ENCODE measurements at regions not wholly inside any gene's neighbourhood (a gene's known extent, or its start where the extent isn't known, plus 50 kb on each side); places are given as distances from the start of the nearest gene placed in this dataset.

DNA sequence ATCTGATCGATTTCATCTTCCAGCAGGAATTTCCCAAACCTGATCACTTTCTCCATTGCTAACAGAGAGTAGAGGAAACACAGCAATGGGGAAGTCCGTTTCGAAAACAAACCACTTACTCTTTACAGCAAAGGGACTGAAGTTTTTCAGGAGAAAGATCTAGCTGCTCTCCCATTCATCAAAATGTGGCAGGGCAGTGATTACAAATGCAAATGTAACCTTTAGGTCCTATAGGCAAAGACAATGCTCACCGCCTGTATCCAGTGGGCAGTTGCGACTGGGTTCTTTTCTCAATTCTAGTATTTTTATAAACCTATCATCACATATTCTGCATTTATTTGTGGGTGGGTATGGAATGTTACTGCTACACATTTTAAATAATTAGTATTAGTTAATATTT, 218.0 kb upstream of the ZFHX3 start:
- Histone ChIP-seq H3K9me2 (ENCODE audit: insufficient read depth) (no peaks in the 10 kb centered on the region), H2AFZ (ENCODE audit: low read depth, low read length, poor library complexity, severe bottlenecking) (no peak overlapping the region), H3K9ac (ENCODE audit: low read length) (no peak overlapping the region), H3K27me3 (ENCODE audit: insufficient read depth, low read length) (no peaks in the 10 kb centered on the region; the same call in 1 of the 2 replicates), H3K36me3 (ENCODE audit: control insufficient read depth in 1 of 2, insufficient read depth in 2 of 2, low read length in 2 of 2) (no peaks in the 10 kb centered on the region), H3K4me2 (ENCODE audit: low read length) (no peak overlapping the region), H4K20me1 (ENCODE audit: insufficient read depth) (no peaks in the 10 kb centered on the region), H3K79me2 (ENCODE audit: insufficient read depth, low read length) (no peaks in the 10 kb centered on the region), H3K27ac (ENCODE audit: low read depth, low read length) (no peak overlapping the region), H3K9me3 (ENCODE audit: control insufficient read depth in 1 of 2, insufficient read depth in 1 of 2, low read depth in 1 of 2, low read length in 2 of 2) (peaks cover 0 to 4% of the 10 kb centered on the region in 2 experiments; a peak in 1 of 4 replicates), H3K4me1 (ENCODE audit: control insufficient read depth in 1 of 2, insufficient read depth in 2 of 2, low read length in 2 of 2) (no peaks in the 10 kb centered on the region), H3K4me3 (replicated peaks in 1 of 2; ENCODE audit: low read depth in 1 of 2, low read length in 2 of 2) (no peak overlapping the region)
- ChIA-PET RAD21 (ENCODE audit: low non-redundant PET in 1 of 2, low total read pairs in 2 of 2, uncharacterized antibody in 2 of 2, unreplicated experiment in 2 of 2) (no interaction called here), CTCF (no interaction called here), POLR2A (no interaction called here)
- no TSS peak for BruUV-seq (replicated peaks)
- no peak for DNase-seq (ENCODE audit: low read depth, low spot score)
- TF ChIP-seq ELF1 (IDR thresholded peaks at IDR 0.05; ENCODE audit: borderline replicate concordance, low read depth) (no peak), POLR2A (IDR thresholded peaks at IDR 0.05; ENCODE audit: borderline replicate concordance, extremely low read depth, insufficient read depth, insufficient read length) (no peak), CEBPB (IDR thresholded peaks at IDR 0.05; ENCODE audit: low read depth) (no peak), TCF7L2 (IDR thresholded peaks at IDR 0.05; ENCODE audit: borderline replicate concordance, extremely low read depth, insufficient read depth, insufficient read length) (no peak), ZNF274 (IDR thresholded peaks at IDR 0.05; ENCODE audit: low read depth, low read length) (no peak), SIN3A (IDR thresholded peaks at IDR 0.05; ENCODE audit: low read depth) (no peak), RAD21 (IDR thresholded peaks at IDR 0.05; ENCODE audit: low read depth) (no peak), FOSL1 (IDR thresholded peaks at IDR 0.05; ENCODE audit: low read depth) (no peak), EZH2 (IDR thresholded peaks at IDR 0.05) (no peak), POLR2AphosphoS5 (IDR thresholded peaks at IDR 0.05; ENCODE audit: low read depth, low read length) (no peak), ZFX (IDR thresholded peaks at IDR 0.05) (no peak), SRF (IDR thresholded peaks at IDR 0.05; ENCODE audit: low read depth) (no peak), SP1 (IDR thresholded peaks at IDR 0.05; ENCODE audit: low read depth) (no peak), EGR1 (IDR thresholded peaks at IDR 0.05; ENCODE audit: low read depth) (no peak)
- TF ChIP-seq, protein P1, sequence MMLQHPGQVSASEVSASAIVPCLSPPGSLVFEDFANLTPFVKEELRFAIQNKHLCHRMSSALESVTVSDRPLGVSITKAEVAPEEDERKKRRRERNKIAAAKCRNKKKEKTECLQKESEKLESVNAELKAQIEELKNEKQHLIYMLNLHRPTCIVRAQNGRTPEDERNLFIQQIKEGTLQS (IDR thresholded peaks at IDR 0.05), result no peak
- TF ChIP-seq, protein P2, sequence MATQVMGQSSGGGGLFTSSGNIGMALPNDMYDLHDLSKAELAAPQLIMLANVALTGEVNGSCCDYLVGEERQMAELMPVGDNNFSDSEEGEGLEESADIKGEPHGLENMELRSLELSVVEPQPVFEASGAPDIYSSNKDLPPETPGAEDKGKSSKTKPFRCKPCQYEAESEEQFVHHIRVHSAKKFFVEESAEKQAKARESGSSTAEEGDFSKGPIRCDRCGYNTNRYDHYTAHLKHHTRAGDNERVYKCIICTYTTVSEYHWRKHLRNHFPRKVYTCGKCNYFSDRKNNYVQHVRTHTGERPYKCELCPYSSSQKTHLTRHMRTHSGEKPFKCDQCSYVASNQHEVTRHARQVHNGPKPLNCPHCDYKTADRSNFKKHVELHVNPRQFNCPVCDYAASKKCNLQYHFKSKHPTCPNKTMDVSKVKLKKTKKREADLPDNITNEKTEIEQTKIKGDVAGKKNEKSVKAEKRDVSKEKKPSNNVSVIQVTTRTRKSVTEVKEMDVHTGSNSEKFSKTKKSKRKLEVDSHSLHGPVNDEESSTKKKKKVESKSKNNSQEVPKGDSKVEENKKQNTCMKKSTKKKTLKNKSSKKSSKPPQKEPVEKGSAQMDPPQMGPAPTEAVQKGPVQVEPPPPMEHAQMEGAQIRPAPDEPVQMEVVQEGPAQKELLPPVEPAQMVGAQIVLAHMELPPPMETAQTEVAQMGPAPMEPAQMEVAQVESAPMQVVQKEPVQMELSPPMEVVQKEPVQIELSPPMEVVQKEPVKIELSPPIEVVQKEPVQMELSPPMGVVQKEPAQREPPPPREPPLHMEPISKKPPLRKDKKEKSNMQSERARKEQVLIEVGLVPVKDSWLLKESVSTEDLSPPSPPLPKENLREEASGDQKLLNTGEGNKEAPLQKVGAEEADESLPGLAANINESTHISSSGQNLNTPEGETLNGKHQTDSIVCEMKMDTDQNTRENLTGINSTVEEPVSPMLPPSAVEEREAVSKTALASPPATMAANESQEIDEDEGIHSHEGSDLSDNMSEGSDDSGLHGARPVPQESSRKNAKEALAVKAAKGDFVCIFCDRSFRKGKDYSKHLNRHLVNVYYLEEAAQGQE (IDR thresholded peaks at IDR 0.05; ENCODE audit: low read depth), result no peak
- TF ChIP-seq, protein P3, sequence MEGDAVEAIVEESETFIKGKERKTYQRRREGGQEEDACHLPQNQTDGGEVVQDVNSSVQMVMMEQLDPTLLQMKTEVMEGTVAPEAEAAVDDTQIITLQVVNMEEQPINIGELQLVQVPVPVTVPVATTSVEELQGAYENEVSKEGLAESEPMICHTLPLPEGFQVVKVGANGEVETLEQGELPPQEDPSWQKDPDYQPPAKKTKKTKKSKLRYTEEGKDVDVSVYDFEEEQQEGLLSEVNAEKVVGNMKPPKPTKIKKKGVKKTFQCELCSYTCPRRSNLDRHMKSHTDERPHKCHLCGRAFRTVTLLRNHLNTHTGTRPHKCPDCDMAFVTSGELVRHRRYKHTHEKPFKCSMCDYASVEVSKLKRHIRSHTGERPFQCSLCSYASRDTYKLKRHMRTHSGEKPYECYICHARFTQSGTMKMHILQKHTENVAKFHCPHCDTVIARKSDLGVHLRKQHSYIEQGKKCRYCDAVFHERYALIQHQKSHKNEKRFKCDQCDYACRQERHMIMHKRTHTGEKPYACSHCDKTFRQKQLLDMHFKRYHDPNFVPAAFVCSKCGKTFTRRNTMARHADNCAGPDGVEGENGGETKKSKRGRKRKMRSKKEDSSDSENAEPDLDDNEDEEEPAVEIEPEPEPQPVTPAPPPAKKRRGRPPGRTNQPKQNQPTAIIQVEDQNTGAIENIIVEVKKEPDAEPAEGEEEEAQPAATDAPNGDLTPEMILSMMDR (IDR thresholded peaks at IDR 0.05 in 2 of 3, conservative IDR thresholded peaks at IDR 0.05 in 1 of 3; ENCODE audit: borderline replicate concordance in 1 of 3, insufficient read depth in 1 of 3, low read depth in 2 of 3, low read length in 2 of 3), result no peak
- TF ChIP-seq, protein P4, sequence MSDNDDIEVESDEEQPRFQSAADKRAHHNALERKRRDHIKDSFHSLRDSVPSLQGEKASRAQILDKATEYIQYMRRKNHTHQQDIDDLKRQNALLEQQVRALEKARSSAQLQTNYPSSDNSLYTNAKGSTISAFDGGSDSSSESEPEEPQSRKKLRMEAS (IDR thresholded peaks at IDR 0.05), result no peak
- no peak for ATAC-seq
- intact Hi-C loops (cut with micrococcal nuclease), result no loop called here
